HG03565 (cell line): ENCODE measurements at regions not wholly inside any gene's neighbourhood (a gene's known extent, or its start where the extent isn't known, plus 50 kb on each side); places are given as distances from the start of the nearest gene placed in this dataset.
"Not testable (repeated sequence)": the region's sequence is repeated elsewhere in the genome, so short reads cannot be mapped to it uniquely, and the experiment has no call there.

Experiments
- ATAC-seq: cut with Tn5 transposase; IDR thresholded peaks from one replicate; pipeline ENCODE4 v1.9.1; 2021; ENCODE audit warnings: mild to moderate bottlenecking, moderate library complexity; ENCODE audit not compliant: unreplicated experiment

DNA sequence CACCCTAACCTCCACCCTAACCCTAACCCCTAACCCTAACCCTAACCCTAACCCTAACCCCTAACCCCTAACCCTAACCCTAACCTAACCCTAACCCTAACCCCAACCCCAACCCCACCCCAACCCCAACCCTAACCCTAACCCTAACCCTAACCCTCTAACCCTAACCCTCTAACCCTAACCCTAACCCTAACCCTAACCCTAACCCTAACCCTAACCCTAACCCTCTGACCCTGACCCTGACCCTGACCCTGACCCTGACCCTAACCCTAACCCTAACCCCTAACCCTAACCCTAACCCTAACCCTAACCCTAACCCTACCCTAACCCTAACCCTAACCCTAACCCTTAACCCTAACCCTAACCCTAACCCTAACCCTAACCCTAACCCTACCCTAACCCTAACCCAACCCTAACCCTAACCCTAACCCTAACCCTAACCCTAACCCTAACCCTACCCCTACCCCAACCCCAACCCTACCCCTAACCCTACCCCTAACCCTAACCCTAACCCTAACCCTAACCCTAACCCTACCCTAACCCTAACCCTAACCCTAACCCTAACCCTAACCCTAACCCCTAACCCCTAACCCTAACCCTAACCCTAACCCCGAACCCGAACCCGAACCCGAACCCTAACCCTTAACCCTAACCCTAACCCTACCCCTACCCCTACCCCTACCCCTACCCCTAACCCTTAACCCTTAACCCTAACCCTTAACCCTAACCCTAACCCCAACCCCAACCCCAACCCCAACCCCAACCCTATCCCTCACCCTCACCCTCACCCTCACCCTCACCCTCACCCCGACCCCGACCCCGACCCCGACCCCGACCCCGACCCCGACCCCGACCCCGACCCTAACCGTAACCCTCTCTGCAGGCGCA, 186.2 kb upstream of the CHL1 start:
- not testable (repeated sequence) for ATAC-seq

DNA sequence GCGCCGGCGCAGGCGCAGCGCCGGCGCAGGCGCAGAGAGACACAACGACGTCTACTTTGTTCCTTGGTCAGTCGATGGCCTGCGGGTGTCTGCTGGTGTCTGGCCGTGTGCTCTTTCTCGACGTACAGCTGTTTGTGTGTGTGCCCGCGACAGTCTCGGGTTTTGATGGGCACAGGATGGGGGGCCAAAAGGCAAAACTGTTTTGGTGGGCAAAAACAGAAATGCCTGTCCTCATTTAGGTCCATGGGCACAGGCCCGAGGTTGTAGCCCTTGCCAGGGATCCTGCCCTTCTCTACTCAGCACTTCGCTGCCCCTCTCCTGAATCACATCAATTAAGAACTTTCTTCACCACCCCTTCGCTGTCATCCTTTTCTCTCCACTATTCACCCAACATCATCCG, 184.8 kb upstream of the CHL1 start:
- ATAC-seq, result no peak

DNA sequence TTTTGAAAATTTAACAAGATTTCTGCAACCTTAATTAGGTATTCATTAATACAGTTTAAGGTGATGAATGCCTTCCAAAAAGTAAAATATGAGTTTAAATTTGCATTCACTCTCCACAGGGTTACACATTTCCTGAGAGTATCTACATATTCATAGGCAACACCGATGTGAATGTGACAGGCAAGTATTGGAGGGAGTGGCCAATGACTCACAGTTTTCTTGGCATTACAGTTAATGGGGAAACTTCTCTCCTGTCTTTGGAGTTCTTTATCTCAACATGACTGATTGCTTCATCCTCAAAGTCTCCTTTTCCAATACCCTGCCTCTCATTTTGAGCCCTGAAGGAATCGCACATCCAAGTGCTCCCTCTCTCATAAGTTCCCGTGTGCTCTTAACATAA, 181.9 kb upstream of the CHL1 start:
- no peak for ATAC-seq

DNA sequence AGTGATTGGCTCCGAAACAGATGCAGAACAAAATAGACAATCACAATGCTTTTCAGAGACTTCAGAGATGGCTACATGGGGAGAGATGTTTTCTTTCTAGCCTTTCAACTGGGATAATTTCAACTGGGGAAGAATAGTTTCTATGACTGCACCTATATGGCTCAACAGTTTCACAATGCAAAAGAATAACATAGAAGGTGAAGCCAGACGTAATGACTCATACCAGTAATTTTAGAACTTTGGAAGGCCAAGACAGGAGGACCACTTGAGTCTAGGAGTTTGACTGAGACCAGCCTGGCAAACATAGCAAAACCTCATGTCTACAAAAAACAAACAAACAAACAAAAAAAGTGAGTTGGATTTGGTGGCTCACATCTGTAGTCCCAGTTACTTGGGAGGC, 180.2 kb upstream of the CHL1 start:
- no peak for ATAC-seq

DNA sequence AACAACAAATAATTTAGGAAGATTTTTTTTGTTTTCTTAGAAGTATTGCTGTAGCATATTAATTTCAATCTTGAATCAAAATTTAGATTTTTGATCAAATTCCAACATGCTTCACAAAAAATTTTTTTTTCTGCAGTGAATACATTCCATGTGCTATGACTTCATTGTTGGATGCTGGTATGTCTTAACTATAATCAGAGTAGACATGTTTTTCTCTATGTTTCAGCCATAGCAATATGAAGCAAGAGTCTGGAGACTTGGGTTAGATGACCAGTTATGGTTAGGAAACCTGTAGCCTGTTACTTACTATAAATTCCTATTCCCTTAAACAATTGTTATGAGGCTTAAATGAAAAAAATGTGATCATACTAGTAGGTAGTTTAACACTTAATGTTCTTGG, 176.1 kb upstream of the CHL1 start:
- no peak for ATAC-seq

DNA sequence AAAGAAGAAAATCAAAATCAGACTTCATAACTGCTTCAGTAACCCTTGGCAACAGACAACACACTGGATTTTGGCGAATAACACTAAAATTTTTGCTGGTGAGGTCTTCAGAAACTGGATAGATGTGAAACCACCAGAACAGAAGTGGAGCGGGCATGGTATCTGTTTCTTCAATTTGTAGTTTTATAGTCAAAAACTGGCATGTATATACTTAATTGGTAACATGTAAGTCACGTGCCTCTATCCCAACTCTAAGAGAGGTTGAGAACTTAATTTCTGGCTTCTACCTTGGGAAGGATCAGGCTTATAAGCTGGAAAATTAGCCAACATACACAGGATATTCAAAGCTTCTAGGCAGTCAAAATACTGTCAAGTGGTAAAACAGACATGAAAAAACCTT, 172.6 kb upstream of the CHL1 start:
- no peak for ATAC-seq

DNA sequence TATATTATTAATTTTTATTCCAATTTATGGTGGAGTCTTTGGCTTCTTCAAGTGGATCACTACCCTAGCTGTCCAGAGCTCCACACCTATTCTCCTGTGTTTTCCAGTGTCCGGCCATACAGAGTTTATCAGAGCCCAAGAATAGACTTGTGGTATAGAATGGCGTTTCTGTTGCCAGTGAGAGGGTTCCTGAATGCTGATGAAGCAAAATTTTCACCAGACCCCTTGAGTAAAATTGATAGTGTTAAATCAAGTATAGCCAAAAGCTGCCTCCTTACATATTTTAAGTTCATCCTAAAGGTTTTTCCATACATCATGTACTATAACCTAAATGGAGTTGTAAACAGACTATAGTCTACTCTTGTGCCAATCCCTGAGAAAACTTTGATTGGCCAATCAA, 171.5 kb upstream of the CHL1 start:
- ATAC-seq, result no peak

DNA sequence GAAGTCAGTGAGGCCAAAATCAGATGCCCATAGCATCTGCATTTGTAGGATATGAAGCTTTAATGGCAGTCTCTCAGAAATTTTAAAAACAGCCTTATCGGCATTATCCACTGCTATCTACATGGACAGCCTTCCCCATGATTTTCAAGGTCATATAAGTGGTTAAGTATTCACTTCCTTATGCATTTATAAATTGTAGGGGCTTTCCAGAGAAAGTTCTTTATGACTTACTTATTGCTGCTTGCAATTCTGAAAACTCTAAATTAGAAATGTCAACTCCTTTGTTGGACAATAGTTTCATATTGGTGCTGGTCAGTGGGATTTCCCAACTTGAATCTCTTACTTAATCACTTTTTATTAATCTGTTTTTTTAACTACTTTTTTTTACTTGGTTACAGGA, 160.6 kb upstream of the CHL1 start:
- not testable (repeated sequence) for ATAC-seq

DNA sequence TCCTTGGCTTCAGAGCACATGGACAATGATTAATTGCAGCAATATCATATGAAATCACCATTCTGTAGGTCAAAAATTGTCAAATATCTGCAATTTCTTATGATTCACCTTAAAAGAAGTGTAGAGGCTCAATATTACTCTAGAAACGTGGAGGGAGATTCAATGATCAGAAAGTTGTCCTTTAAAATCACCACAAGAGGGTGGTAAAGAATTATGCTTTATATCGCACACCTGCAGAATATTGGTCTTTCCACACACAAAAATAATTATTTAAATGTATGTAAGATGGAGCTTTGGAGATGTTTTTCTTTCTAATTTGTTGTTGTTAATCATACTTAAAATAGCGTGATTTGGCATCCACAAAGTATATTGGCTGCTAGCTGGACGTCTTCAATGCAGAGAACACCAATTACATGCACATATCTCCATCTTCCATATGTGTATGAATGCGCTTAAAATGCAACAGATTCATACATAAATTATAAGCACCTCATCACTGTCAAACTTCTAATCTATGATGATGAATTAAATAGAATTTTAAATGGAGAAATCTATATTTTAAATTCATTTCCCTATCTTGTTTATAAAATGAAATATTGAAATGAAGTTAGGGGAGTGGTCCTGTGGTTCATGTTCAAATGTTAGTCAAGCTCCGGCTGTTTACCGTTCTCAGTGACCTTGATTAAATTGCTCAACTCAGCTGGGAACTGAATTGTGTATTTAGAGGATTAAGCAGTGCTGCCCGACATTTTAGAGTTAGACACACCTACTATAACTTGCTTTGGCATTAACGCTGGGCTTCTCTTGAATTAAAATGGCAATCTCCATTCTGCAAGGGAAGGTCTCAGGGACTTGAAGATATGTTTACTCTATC, 153.5 kb upstream of the CHL1 start:
- not testable (repeated sequence) for ATAC-seq

DNA sequence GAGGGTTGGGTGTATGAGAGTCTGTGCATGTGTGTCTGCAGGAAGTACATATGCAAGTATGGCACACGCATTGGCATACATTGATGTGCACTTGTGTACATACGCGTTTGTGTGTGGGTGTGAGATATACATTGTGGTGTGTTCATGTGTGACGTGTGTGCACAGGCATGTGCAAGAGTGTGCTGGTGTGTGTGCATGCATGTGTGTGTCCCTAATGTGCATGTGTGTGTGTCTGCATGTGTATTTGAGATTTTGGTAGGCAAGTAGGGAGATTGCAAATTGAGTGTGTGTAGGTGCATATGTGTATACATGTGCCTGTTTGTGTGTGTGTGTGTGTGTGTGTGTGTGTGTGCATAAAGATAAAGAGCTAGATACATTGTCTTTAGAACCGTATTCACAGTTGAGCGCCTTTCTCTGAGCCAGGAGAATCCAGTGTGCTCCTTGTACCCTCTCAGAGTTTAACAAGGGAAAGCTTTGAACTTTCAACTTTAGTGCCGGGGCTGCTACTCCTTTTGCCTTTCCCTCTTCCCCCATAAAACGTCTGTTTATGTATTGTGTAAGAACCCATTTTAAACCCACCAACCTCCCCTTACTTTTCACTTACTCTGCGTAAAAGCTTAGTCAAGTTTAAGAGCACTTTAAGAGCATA, 152.4 kb upstream of the CHL1 start:
- ATAC-seq, result no peak

DNA sequence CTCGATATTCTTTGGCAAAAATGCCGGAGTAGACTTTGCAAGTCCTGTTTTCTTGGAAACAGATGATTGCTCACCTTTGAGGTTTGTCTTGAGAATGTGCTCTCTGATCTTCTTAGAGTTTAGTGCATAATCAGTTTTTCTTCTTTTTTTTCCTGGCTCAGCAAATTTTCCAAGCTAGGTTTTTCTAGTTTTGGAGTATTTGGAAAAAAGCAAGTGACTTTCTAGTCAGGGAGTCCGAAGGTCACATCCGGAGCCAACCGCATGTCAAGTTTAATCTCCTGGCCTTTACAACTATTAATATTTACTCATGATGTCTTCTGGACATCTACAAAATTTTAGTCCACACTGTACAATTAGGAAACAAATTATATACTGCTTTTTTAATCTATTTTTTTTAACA, 151.6 kb upstream of the CHL1 start:
- not testable (repeated sequence) for ATAC-seq

DNA sequence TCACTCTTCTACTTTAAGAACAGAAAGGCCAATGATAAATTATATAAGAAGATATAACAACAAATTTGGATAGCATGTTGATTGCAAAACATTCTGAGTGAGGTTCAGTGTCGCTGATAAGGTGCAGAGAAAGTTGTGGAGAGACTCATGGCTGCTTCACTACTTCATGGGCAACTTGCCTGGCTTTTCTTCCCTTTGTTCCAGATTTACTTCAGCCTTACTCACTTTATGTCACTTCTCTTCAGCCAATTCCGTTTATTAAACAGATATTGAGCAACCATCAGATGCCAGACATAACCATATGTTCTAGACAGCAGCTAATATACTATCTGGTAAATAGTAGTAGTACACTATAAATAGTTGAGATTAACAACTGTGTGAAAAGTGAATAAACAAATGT, 150.0 kb upstream of the CHL1 start:
- ATAC-seq, result no peak

DNA sequence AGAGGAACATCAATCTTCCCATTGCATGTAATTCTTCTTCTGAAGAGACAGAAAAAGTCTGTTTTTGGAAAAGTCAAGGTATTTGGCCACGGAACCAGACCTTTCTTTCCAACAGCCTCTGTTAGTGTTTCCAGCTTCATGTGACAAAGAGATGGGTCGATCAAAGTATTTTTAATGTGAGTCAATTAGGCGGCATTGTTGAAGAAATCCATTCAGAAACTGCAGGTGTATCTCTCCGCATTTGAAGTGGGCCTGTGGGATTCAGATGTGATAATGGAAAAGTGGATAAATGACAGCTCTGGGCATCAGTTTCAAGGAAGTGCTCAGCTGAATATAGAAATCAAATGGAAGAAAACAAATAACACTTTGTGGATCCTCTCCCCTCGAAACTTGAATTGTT, 143.1 kb upstream of the CHL1 start:
- ATAC-seq, result not testable (repeated sequence)

DNA sequence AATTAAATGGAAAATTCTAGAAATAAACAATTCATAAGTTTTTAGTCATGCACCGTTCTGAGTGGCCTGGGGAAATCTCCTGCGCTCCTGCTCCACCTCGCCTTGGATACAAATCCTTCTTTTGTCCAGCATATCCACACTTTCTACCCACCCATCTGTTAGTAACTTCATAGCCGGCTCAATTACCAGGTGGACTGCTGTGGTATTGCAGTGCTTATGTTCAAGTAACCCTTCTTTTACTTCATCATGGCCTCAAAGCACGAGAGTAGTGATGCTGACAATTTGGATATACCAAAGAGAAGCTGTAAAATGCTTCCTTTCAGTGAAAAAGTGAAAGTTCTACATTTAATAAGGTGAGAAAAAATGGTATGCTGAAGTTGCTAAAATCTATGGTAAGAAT, 142.3 kb upstream of the CHL1 start:
- no peak for ATAC-seq

DNA sequence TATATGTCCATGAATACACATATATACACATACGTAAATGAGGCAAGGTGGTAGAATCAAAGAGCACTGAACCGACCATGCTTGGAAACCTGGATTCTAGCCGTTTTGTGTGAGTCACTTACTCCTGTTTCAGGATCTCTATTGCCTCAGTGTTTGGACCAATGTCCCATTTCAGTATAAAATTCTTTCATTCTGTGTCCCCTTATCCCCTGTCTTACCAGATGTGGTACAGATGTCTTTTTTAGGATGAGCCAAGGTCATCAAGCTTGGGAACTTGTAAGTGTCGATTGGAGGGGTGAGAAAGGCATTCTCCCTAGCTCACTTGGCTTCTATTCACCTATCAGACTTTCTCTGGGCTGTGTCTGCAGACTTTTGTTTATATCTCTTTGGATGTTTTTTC, 139.9 kb upstream of the CHL1 start:
- ATAC-seq, result no peak

DNA sequence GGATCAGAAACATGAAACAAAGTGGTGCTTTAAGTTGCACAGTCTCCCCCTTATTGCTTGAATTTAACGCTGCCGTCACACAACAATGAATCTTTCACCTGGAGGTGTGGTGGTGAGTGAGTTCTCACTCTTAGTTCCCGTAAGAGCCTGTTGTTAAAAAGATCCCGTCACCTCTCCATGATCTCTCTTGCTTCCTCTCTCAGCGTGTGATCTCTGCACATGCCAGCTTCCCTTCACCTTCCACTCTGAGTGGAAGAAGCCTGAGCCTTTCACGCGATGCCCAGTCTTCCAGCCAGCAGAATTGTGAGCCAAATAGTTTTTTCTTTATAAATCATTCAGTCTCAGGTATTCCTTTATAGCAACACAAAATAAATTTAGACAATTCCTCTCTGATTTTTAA, 136.7 kb upstream of the CHL1 start:
- ATAC-seq, result no peak

DNA sequence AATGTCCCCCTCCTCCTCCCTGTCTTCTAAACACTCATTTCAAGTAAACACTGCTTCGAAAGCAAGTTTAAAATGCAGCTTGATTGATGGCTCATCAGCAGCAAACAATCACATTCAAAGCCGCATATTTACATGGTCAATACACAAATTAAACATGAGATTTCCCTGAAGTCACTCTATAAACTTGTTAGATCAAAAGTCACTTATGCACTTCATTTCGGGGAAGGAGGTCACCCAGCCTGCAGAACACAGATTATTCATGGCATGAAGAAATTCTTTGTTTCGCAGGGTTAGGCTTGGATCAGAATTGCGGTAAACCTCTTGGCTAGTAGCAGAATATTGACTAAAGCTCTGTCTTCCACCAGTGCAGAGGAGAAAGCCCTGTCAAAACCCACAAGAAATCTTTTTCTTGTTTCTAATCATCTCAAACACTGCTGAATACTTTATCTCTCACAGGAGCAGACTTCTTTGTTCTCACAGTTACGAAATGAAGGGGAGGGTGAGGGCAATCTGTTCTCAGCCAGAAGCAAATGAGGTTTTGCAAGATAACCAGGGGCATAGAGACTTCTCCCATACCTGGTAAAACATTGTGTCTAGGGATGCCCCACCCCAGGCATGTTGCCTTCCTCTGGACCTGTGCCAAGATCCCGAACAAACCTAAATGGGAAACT, 133.3 kb upstream of the CHL1 start:
- ATAC-seq, result no peak

DNA sequence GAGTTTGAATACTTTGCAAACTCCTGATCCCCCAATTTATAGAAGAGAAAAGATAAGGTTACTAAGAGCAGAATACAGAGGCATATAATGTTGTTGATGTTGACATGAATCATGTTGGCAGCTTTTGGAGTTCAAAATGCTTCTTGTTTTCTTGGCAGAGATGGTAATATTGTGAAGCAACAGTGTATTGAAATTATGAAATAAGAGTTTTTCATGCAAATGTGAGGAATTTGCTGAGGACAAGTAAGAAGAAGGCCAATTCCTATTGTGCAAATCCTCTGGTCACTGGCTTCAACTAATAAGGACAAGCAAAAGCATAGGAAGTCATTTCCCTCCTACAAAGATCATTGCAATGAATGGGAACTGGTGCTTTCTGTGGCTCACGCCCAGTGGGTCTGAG, 126.9 kb upstream of the CHL1 start:
- no peak for ATAC-seq

DNA sequence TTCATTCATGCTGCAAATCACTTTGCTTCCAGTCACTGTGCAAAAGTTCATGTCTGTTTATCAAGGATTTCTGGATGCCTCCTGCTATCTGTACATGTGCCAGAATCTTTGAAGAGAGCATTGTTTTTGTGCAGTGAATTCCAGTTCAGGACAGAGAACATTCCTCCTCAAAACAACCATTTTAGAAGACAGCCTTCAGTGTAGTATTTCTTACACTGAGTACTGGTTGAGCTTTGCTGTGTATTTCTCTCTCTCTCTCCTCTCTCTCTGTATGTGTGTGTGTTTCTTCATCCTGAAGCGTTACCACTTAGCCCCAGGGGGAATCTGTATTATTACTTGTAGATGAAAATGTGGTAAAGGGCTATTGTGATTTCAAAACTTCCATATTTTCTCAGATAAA, 123.8 kb upstream of the CHL1 start:
- ATAC-seq, result no peak

DNA sequence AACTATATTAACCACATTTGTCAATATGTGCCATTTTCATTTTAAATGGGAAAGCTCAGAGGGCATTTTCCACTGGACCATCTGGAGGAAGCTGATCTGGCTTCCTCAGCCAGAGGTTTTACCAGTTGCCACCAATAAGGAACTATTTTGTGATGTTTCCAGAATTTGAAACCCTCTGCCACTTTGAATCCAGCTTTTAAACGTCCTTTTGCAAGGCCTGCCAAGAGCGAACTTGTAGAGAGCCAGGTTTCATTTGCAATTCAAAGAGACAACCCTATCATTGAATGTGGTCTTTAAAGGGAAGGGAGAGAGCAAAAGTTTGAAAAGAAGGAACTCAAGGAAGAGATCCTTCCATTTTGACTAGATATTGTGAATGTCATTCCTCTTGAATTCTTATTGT, 123.3 kb upstream of the CHL1 start:
- ATAC-seq, result no peak

DNA sequence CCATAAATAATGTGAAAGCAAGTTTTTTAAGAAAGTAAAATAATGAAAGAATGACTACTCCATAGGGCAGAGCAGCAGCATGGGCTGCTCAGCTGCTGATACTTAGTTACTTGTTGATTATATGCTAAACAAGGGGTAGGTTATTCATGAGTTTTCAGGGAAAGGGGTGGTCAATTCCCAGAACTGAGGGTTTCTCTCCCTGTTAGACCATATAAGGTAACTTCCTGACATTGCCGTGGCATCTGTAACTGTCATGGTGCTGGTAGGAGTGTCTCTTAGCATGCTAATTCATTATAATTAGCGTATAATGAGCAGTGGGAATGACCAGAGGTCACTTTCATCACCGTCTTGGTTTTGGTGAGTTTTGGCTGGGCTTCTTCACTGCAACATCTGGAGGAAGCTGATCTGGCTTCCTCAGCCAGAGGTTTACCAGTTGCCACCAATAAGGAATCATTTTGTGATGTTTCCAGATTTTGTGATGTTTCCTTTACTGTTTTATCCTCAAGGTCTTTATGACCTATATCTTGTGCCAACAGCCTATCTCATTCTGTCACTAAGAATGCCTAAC, 121.8 kb upstream of the CHL1 start:
- ATAC-seq, result no peak
